Left cardiac atrium (tissue), 4 donors: ENCODE measurements at regions not wholly inside any gene's neighbourhood (a gene's known extent, or its start where the extent isn't known, plus 50 kb on each side); places are given as distances from the start of the nearest gene placed in this dataset.

Experiments used
- ATAC-seq, 2 donors: fragments of 200-7000 bp; cut with Tn5 transposase; one replicate each; pipeline ENCODE4 v1.9.1; 2020; ENCODE audit warnings: mild to moderate bottlenecking in 2 of 2, moderate library complexity in 2 of 2
- DNase-seq: peaks from one replicate; pipeline ENCODE4 v3.0.0-alpha.2; 2020
- intact Hi-C, 2 donors: fragments of 100-400 bp; cut with DNase I; formaldehyde crosslinking; loops; one replicate each; pipeline versions ENCODE4 v1.14.1 to v1.15.1; 2022 to 2023
- donor health status: DM: no; HTN: yes; CAD: no.
- donor health status: DM: no; HTN: yes; CAD: no; lungs with severe emphysema.
- donor health status: DM: yes; HTN: yes; CAD: no.
- donor health status: Dilated cardiomyopathy.

- intact Hi-C loops, result no loop called here
- DNase-seq (no peak), ATAC-seq (no peak)
These were observed 643.7 kb upstream of the ALCAM start for GRCh38 chr3:104723000-104723399.

GRCh38 chr3:104731074-104731473 lies 635.6 kb upstream of the ALCAM start:
- ATAC-seq (no peak), DNase-seq (no peak)
- intact Hi-C loops, result no loop called here

- no peak for DNase-seq
- ATAC-seq, result no peak
- intact Hi-C loops, result no loop called here
These were observed 632.1 kb upstream of the ALCAM start for GRCh38 chr3:104734627-104735026.

GRCh38 chr3:104735691-104736090 lies 631.0 kb upstream of the ALCAM start:
- intact Hi-C loops, result no loop called here
- DNase-seq (no peak), ATAC-seq (no peak)

- ATAC-seq, result no peak
- no peak for DNase-seq
- intact Hi-C loops, result no loop called here
These were observed 628.4 kb upstream of the ALCAM start for GRCh38 chr3:104738271-104738670.

GRCh38 chr3:104740874-104741379 lies 625.8 kb upstream of the ALCAM start:
- DNase-seq, result no peak
- intact Hi-C loops, result no loop called here
- ATAC-seq, result no peak

- ATAC-seq (no peak), DNase-seq (no peak)
- intact Hi-C loops, result no loop called here
These were observed 624.7 kb upstream of the ALCAM start for GRCh38 chr3:104742044-104742443.

- DNase-seq, result no peak
- intact Hi-C loops, result no loop called here
- no peak for ATAC-seq
These were observed 621.4 kb upstream of the ALCAM start for GRCh38 chr3:104745313-104745712.

GRCh38 chr3:104746056-104746455 lies 620.7 kb upstream of the ALCAM start:
- intact Hi-C loops, result no loop called here
- ATAC-seq, result no peak
- no peak for DNase-seq

GRCh38 chr3:104750581-104750980 lies 616.1 kb upstream of the ALCAM start:
- DNase-seq (no peak), ATAC-seq (no peak)
- intact Hi-C loops, result no loop called here

- no peak for DNase-seq
- ATAC-seq, result no peak
- intact Hi-C loops, result no loop called here
These were observed 610.9 kb upstream of the ALCAM start for GRCh38 chr3:104755791-104756190.

GRCh38 chr3:104763007-104763406 lies 603.7 kb upstream of the ALCAM start:
- ATAC-seq (no peak), DNase-seq (no peak)
- intact Hi-C loops, result no loop called here

- no peak for DNase-seq
- intact Hi-C loops, result no loop called here
- no peak for ATAC-seq
These were observed 602.2 kb upstream of the ALCAM start for GRCh38 chr3:104764496-104764895.

- ATAC-seq (no peak), DNase-seq (no peak)
- intact Hi-C loops, result no loop called here
These were observed 597.8 kb upstream of the ALCAM start for GRCh38 chr3:104768886-104769285.

- ATAC-seq (no peak), DNase-seq (no peak)
- intact Hi-C loops, result no loop called here
These were observed 587.4 kb upstream of the ALCAM start for GRCh38 chr3:104779324-104779723.

- DNase-seq (no peak), ATAC-seq (no peak)
- intact Hi-C loops, result no loop called here
These were observed 585.6 kb upstream of the ALCAM start for GRCh38 chr3:104781112-104781511.

GRCh38 chr3:104785947-104786346 lies 580.8 kb upstream of the ALCAM start:
- ATAC-seq (no peak), DNase-seq (no peak)
- intact Hi-C loops, result no loop called here

GRCh38 chr3:104787306-104787705 lies 579.4 kb upstream of the ALCAM start:
- no peak for ATAC-seq
- intact Hi-C loops, result no loop called here
- no peak for DNase-seq

GRCh38 chr3:104788807-104789206 lies 577.9 kb upstream of the ALCAM start:
- intact Hi-C loops, result no loop called here
- no peak for DNase-seq
- ATAC-seq, result no peak

GRCh38 chr3:104791331-104791730 lies 575.4 kb upstream of the ALCAM start:
- no peak for ATAC-seq

GRCh38 chr3:104796556-104796955 lies 570.2 kb upstream of the ALCAM start:
- intact Hi-C loops, result no loop called here
- ATAC-seq, result no peak
- DNase-seq, result no peak

More at GRCh38 chr3:104791331-104791730, 575.4 kb upstream of the ALCAM start:
- no peak for DNase-seq
- intact Hi-C loops, result no loop called here

GRCh38 chr3:104805042-104805441 lies 561.7 kb upstream of the ALCAM start:
- ATAC-seq, result no peak
- intact Hi-C loops, result no loop called here
- DNase-seq, result no peak
